HL-60 (cell line): ENCODE measurements at regions not wholly inside any gene's neighbourhood (a gene's known extent, or its start where the extent isn't known, plus 50 kb on each side); places are given as distances from the start of the nearest gene placed in this dataset.
A peak's percentile ranks its signal among the peaks of the same experiment; 100 is the strongest.

Source experiments
- DNase-seq, 2 experiments: peaks; one replicate each; pipeline ENCODE4 v3.0.0-alpha.2; 2010 to 2020; ENCODE audit warnings: low read depth in 1 of 2, low spot score in 1 of 2
- H3K27ac ChIP-seq: fragments of 250-450 bp; sonication (Bioruptor Pico); replicated peaks from 2 replicates; pipeline ENCODE4 v1.5.1; 2020; ENCODE audit warnings: mild to moderate bottlenecking, moderate library complexity
- H3K27me3 ChIP-seq: fragments of 250-450 bp; sonication (Bioruptor Pico); 2 replicates; pipeline ENCODE4 v1.5.1; 2021; ENCODE audit warnings: mild to moderate bottlenecking, moderate library complexity; ENCODE audit not compliant: insufficient read depth, poor library complexity, severe bottlenecking
- H3K4me3 ChIP-seq: replicated peaks from 2 replicates; pipeline ENCODE4 v1.5.1; 2011; ENCODE audit warnings: mild to moderate bottlenecking, control low read depth, low read length; ENCODE audit not compliant: insufficient read depth
- GABPA ChIP-seq: IDR thresholded peaks from 2 replicates; pipeline ENCODE4 v1.6.1; 2012; ENCODE audit warnings: low read depth
- POLR2AphosphoS5 ChIP-seq: IDR thresholded peaks from 2 replicates; pipeline ENCODE4 v1.6.1; 2012; ENCODE audit warnings: low read depth
- SPI1 ChIP-seq: IDR thresholded peaks from 2 replicates; pipeline ENCODE4 v1.6.1; 2012; ENCODE audit warnings: low read depth, mild to moderate bottlenecking, borderline replicate concordance
- TF ChIP-seq, protein P1 (sequence below): IDR thresholded peaks from 2 replicates; pipeline ENCODE4 v1.6.1; 2012; ENCODE audit warnings: low read depth; ENCODE audit not compliant: insufficient replicate concordance
- TF ChIP-seq, protein P2 (sequence below): IDR thresholded peaks from one replicate; pipeline ENCODE4 v1.5.1; 2011; ENCODE audit warnings: low read length, control low read depth, inconsistent platforms; ENCODE audit not compliant: insufficient read depth

DNA sequence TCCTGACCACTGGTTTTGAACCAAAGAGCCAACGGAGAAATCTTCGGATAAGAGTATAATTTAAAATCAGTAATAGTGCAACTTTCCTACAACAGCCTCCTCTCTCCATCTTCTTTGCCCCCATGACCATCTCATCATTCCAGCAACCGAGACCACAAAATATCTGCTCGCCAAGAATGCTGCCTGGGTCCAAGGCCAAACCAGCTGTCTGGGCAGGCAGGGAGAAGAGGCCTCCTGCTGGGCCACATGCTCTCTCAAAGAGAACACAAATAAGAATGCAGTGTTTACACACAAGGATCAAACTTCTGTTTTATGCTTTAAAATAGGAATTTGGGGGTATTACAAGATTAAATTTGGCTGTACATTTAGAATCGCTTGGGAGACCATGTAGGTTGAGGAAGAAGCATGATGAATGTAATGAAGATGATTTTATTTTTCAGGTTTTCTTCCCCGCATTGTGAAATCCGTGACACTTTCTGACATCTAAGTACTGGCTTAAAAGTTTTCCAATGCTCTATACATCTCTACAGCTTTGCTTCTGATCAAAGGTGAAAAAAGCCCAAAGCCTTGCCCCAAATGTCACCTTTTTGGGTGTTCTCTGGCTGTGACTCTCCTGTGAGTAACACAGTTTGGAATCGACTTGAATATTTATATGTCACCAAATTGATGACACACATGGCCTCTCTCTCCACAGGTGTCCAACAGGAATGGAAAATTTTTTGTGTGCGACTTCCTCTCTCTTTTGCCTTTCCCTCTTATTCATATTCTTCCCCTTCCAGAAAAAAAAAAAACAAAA is 79.4 kb upstream of the PROKR2 start:
- no peak overlapping the region for H3K27ac ChIP-seq
- DNase-seq, result no peak
- no peaks in the 10 kb centered on the region for H3K27me3 ChIP-seq
- TF ChIP-seq, protein P1, sequence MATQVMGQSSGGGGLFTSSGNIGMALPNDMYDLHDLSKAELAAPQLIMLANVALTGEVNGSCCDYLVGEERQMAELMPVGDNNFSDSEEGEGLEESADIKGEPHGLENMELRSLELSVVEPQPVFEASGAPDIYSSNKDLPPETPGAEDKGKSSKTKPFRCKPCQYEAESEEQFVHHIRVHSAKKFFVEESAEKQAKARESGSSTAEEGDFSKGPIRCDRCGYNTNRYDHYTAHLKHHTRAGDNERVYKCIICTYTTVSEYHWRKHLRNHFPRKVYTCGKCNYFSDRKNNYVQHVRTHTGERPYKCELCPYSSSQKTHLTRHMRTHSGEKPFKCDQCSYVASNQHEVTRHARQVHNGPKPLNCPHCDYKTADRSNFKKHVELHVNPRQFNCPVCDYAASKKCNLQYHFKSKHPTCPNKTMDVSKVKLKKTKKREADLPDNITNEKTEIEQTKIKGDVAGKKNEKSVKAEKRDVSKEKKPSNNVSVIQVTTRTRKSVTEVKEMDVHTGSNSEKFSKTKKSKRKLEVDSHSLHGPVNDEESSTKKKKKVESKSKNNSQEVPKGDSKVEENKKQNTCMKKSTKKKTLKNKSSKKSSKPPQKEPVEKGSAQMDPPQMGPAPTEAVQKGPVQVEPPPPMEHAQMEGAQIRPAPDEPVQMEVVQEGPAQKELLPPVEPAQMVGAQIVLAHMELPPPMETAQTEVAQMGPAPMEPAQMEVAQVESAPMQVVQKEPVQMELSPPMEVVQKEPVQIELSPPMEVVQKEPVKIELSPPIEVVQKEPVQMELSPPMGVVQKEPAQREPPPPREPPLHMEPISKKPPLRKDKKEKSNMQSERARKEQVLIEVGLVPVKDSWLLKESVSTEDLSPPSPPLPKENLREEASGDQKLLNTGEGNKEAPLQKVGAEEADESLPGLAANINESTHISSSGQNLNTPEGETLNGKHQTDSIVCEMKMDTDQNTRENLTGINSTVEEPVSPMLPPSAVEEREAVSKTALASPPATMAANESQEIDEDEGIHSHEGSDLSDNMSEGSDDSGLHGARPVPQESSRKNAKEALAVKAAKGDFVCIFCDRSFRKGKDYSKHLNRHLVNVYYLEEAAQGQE, result no peak
- TF ChIP-seq, protein P2, sequence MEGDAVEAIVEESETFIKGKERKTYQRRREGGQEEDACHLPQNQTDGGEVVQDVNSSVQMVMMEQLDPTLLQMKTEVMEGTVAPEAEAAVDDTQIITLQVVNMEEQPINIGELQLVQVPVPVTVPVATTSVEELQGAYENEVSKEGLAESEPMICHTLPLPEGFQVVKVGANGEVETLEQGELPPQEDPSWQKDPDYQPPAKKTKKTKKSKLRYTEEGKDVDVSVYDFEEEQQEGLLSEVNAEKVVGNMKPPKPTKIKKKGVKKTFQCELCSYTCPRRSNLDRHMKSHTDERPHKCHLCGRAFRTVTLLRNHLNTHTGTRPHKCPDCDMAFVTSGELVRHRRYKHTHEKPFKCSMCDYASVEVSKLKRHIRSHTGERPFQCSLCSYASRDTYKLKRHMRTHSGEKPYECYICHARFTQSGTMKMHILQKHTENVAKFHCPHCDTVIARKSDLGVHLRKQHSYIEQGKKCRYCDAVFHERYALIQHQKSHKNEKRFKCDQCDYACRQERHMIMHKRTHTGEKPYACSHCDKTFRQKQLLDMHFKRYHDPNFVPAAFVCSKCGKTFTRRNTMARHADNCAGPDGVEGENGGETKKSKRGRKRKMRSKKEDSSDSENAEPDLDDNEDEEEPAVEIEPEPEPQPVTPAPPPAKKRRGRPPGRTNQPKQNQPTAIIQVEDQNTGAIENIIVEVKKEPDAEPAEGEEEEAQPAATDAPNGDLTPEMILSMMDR, result no peak
- TF ChIP-seq GABPA (no peak), SPI1 (no peak), POLR2AphosphoS5 (no peak)
- H3K4me3 ChIP-seq, result no peak overlapping the region

DNA sequence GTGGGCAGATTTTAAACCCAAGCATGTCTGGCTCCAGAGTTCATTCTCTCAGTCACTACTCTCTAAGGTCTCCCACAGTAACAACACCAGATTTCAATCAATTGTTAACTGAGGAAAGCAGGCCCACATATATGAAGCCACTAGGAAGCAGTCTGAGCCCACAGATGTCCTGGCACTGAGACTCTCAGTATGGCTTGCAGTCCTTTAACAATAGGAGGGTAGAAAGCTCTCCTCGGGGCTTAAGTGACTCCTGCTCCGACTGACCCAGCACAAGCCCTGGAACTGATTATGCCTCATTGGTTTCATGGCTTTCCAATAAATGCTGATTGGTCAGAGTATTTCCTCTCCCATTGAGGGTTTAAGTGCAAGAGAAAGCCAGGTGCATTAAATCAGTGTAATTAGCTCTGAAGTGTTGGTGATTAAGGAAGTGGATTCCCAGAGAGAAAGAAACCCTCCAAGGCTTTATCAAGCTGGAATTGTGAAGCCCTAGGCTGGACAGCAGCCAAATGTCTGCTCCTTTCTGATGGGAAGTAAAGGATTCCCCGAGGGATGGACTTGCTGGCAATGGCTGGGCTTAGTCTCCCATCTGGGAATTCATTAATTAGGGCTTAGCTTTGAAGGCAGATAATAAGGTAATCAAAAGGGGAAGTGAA is 76.6 kb upstream of the PROKR2 start:
- TF ChIP-seq, protein P1, result no peak
- peak; percentile 9; the same call in 1 of the 2 replicates for TF ChIP-seq SPI1

DNA sequence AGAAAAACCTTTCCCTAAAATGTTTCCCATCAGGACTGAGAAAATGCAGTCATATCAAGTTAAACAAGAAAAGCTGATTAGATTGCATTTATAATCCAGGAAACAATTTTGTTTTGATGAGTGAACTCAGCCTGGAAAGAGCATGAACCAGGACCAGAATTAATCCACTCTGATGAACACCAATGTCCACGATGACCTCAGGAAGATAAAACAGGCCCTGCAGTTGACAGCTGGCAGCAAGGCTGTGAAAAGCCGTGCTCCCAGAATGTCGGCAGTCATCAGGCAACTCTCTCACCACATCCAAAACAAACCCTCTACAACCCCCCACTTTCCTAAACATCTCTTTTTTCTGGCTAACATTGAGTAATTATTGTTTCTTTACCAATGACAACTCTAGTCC is 74.0 kb upstream of the PROKR2 start:
- no peak overlapping the region for H3K4me3 ChIP-seq
- H3K27ac ChIP-seq, result no peak overlapping the region
- DNase-seq, result no peak
- no peaks in the 10 kb centered on the region for H3K27me3 ChIP-seq
- TF ChIP-seq, protein P2, result no peak
- TF ChIP-seq, protein P1, result no peak
- TF ChIP-seq GABPA (no peak), POLR2AphosphoS5 (no peak), SPI1 (no peak)

More for the DNA sequence above, 76.6 kb upstream of the PROKR2 start:
- Histone ChIP-seq H3K27me3 (no peaks in the 10 kb centered on the region), H3K27ac (no peak overlapping the region), H3K4me3 (no peak overlapping the region)
- DNase-seq, result no peak
